ENCODE measurements at regions not wholly inside any gene's neighbourhood (a gene's known extent, or its start where the extent isn't known, plus 50 kb on each side); places are given as distances from the start of the nearest gene placed in this dataset.

DNA sequence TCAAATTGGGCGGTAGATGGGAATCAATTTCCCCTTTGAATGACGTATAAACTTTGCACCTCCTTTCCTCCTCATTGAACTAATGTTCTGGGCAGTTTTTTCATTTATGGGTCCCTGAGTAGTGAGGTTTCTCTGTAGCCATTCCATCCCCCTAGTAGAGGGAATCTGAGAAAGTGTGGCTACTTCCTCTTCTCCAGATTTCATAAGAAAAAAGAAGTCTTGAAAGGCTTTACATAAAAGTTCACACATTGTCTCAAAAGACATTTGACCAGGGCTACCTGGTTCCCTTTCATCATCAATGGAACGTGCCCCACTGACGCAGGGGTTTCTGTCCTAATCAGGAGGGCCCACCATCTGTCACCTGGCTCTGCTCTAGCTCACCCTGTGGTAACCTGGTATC lies 57.3 kb downstream of the CTSL start:
- TF ChIP-seq, protein P1, sequence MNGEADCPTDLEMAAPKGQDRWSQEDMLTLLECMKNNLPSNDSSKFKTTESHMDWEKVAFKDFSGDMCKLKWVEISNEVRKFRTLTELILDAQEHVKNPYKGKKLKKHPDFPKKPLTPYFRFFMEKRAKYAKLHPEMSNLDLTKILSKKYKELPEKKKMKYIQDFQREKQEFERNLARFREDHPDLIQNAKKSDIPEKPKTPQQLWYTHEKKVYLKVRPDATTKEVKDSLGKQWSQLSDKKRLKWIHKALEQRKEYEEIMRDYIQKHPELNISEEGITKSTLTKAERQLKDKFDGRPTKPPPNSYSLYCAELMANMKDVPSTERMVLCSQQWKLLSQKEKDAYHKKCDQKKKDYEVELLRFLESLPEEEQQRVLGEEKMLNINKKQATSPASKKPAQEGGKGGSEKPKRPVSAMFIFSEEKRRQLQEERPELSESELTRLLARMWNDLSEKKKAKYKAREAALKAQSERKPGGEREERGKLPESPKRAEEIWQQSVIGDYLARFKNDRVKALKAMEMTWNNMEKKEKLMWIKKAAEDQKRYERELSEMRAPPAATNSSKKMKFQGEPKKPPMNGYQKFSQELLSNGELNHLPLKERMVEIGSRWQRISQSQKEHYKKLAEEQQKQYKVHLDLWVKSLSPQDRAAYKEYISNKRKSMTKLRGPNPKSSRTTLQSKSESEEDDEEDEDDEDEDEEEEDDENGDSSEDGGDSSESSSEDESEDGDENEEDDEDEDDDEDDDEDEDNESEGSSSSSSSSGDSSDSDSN (IDR thresholded peaks at IDR 0.05; ENCODE audit: borderline replicate concordance in 1 of 2, low read depth in 2 of 2, low read length in 2 of 2): no peak
- TF ChIP-seq KDM1A (IDR thresholded peaks at IDR 0.05): no peak
- TF ChIP-seq ZNF174 (CRISPR knock-in tag; IDR thresholded peaks at IDR 0.05): no peak
- no peak for TF ChIP-seq NFIC (IDR thresholded peaks at IDR 0.05)
- no peak for TF ChIP-seq BDP1 (IDR thresholded peaks at IDR 0.05; ENCODE audit: insufficient read depth, insufficient read length)
- TF ChIP-seq ELF4 (CRISPR knock-in tag; IDR thresholded peaks at IDR 0.05): no peak
- TF ChIP-seq MYNN (IDR thresholded peaks at IDR 0.05): no peak
- no peak for TF ChIP-seq MYNN (CRISPR knock-in tag; IDR thresholded peaks at IDR 0.05)
- no peak for TF ChIP-seq NRF1 (conservative IDR thresholded peaks at IDR 0.05 in 1 of 2, IDR thresholded peaks at IDR 0.05 in 1 of 2)
- no peak for TF ChIP-seq POLR2A (conservative IDR thresholded peaks at IDR 0.05)
- TF ChIP-seq EP300 (IDR thresholded peaks at IDR 0.05; ENCODE audit: low read length): no peak
- TF ChIP-seq FOXM1 (IDR thresholded peaks at IDR 0.05; ENCODE audit: low read depth): no peak
- no peak for TF ChIP-seq FOXM1 (CRISPR knock-in tag; IDR thresholded peaks at IDR 0.05; ENCODE audit: low read depth)
